WTC11 (cell line): ENCODE measurements at regions not wholly inside any gene's neighbourhood (a gene's known extent, or its start where the extent isn't known, plus 50 kb on each side); places are given as distances from the start of the nearest gene placed in this dataset.

Experiments
- ATF6 ChIP-seq: sonication (generic); formaldehyde crosslinking; IDR thresholded peaks from 2 replicates; pipeline ENCODE4 v1.8.1; 2023; ENCODE audit warnings: mild to moderate bottlenecking, missing genetic modification reagents
- CREB1 ChIP-seq: sonication (generic); formaldehyde crosslinking; IDR thresholded peaks from 2 replicates; pipeline ENCODE4 v1.8.0; 2023; ENCODE audit warnings: mild to moderate bottlenecking, missing genetic modification reagents
- KAT7 ChIP-seq: sonication (generic); formaldehyde crosslinking; IDR thresholded peaks from 2 replicates; pipeline ENCODE4 v1.8.1; 2023; ENCODE audit warnings: missing genetic modification reagents, mild to moderate bottlenecking, borderline replicate concordance
- USF2 ChIP-seq: sonication (generic); formaldehyde crosslinking; IDR thresholded peaks from 2 replicates; pipeline ENCODE4 v1.8.1; 2023; ENCODE audit warnings: mild to moderate bottlenecking, missing genetic modification reagents, moderate library complexity
- TF ChIP-seq, protein P1 (sequence below): fragments of 200-600 bp; IDR thresholded peaks from 2 replicates; pipeline ENCODE4 v1.8.0; 2022; ENCODE audit warnings: antibody characterized with exemption

DNA sequence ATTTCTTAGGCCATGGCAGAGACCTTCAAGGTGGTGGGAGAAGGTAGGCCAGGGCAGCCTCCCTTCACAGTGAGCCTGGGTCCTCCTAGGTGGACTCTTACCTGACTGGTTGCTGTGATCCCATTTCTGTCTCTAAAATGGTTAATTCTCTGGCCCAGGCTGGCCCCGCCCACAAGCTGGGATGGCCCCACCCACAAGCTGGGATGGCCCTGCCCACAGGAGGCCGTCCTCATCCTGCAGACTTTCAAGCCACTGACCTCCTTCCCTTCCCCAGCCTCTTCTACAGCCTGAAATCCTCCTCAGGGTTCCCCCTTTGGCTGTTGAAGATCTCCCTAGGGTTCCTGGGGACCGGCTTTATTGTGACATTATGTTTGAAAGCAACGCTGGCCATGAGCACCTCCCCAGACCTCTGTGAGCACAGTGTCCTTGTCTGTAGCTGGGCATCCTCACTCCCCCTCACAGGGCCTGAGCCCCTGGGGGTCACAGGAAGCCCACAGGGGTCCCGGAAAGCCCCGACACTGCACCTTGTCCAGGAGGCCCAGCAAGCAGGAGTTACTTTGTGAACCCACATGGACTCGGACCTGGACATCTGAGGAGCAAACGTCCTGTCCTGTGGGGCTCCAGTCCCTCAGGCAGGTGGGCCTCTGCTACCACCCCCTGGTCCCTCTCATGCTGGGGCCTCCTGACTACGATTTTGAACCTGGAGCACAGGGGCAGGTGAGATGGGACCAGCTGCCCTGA is 621.7 kb downstream of the MATN1 start:
- TF ChIP-seq ATF6 (CRISPR knock-in tag): no peak
- no peak for TF ChIP-seq USF2 (CRISPR knock-in tag)
- no peak for TF ChIP-seq KAT7 (CRISPR knock-in tag)
- TF ChIP-seq, protein P1, sequence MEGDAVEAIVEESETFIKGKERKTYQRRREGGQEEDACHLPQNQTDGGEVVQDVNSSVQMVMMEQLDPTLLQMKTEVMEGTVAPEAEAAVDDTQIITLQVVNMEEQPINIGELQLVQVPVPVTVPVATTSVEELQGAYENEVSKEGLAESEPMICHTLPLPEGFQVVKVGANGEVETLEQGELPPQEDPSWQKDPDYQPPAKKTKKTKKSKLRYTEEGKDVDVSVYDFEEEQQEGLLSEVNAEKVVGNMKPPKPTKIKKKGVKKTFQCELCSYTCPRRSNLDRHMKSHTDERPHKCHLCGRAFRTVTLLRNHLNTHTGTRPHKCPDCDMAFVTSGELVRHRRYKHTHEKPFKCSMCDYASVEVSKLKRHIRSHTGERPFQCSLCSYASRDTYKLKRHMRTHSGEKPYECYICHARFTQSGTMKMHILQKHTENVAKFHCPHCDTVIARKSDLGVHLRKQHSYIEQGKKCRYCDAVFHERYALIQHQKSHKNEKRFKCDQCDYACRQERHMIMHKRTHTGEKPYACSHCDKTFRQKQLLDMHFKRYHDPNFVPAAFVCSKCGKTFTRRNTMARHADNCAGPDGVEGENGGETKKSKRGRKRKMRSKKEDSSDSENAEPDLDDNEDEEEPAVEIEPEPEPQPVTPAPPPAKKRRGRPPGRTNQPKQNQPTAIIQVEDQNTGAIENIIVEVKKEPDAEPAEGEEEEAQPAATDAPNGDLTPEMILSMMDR: no peak
- TF ChIP-seq CREB1 (CRISPR knock-in tag): no peak
